ENCODE measurements at regions not wholly inside any gene's neighbourhood (a gene's known extent, or its start where the extent isn't known, plus 50 kb on each side); places are given as distances from the start of the nearest gene placed in this dataset.
A peak's percentile ranks its signal among the peaks of the same experiment; 100 is the strongest.

DNA sequence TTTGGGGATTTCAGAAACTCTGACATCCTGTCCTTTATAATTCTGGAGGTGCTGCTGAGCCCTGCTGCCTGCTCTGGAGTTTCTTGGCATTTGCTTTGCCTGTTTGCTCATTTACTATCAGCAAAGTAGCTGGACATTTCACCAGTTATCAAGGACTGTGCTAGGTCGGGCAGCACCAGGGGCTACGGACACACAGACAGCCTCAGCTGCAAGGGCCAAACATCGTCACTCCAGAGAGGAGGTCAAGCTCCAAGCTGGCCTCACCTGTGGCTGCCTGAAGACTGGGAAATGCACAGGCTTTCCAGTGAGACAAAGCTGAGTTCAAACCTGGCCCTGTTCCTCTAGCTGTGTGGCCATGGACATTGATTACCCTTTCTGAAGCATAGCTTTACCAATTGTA, 143.7 kb downstream of the LRIG2 start:
- intact Hi-C loops (cut with DNase I) = no loop called here
- ATAC-seq (no peak), DNase-seq (no peak)

DNA sequence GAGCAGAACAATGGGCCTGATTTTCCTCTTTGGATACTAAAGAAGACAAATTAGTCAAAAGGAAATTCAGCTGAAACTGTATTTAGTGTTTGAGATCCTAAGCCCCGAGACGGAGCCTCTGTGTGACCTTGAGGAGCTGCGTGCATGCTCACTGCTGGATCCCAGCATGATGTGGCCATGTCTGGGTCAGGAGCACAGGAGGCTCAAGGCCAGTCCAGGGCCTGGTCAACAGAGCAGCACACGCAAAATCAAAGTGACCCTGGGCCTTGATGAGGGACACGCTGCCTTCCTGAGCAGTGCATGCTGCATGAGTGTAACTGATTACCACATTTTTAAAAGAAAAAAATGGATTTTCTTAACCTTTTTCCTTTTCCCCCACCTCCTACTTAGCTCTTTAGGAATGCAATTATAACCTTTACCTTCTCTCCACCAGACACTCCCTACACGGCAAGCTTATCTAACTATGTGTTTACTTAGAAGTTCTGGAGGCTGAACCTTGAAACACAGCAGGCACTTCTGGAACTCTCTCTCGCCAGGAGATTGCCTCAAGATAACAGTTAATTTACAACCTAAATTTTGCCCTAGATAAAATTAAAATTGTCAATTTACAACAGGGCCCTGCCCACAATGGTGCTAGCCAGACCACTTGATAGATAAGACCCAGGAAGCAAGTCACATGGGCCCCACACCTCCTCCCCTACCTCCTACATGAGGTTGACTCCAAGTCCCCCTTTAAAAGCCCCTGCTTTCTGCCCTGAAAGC, 144.6 kb downstream of the LRIG2 start:
- intact Hi-C loops (cut with DNase I) = no loop called here
- ATAC-seq = peak in 1 of 2 donors; percentile 44

DNA sequence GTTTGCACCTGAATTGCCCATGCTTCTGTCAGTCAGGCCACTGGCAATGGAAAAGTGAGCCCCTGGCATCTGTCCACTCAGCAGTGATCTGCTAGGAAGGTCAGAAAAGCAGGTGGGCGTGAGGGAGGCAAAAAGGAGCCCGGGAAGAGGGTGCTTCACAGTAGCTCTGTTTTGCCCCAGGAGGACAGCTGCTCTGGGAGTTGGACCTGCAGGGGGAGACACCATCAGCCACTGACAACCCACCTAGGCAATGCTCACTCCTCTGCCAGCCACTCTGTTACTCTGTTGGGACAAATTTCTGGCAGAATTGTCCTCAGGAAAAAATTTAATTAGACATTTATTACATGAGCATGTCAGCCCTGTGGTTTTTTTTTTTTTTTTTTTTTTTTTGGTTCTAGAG, 146.4 kb downstream of the LRIG2 start:
- no peak for DNase-seq
- no peak for ATAC-seq
- intact Hi-C loops (cut with DNase I) = no loop called here

More for the DNA sequence above, 144.6 kb downstream of the LRIG2 start:
- no peak for DNase-seq

DNA sequence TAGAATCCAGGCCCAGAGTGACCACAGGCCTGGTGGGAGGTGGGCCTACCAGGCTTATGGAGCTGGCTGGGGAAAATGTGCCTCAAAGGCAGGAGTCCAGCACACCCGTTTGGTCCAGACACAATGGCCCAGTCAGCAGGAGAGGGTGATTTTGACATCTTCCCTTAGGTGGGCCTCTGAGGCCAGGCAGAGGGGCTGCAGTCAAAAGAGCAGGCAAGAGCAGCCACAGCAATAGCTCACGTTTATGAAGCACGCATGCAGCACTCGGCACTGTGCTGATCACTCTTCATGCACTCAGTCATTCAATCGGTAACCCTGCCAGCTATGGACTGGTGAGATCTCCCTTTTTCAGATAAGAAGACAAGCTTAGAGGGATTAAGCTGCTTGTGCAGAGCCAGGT, 146.8 kb downstream of the LRIG2 start:
- no peak for ATAC-seq
- intact Hi-C loops (cut with DNase I) = no loop called here

DNA sequence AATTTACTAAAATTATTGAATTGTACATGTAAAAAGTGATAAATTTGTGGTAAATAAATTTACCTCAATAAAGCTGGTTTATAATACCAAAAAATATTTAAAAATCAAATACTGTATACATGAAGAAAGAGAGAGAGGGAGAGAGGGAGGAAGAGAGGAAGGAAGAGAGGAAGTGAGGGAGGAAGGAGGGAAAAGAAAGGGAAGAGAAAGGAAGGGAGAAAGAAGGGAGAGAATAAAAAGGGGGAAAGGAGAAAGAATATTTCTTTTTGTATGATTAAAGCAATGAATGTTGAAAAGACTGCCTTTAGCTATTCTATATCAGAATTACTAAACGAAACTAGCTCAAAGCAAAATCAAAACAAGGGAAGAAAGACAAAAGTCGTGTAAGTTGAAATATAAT, 150.0 kb downstream of the LRIG2 start:
- intact Hi-C loops (cut with DNase I) = no loop called here
- ATAC-seq (no peak), DNase-seq (no peak)

More for the DNA sequence above, 146.8 kb downstream of the LRIG2 start:
- no peak for DNase-seq

DNA sequence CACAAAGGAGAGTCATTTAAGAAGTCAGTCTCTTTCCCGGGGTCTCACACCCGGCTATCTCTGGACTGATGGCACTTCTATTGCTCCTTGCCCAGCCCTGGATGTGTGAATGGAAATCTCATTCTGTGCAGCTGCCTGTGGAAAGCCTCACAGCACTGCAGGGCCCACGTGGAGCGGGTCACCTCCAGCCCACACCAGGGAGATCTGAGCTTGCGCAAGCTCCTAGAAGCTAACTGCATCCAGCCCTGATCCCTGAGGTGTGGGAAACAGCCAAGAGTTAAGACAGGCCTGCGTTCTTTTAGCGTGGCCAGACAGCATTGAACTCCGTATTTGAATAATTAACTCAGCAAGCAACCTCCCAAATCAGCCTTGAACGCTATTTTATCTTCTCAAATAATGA, 150.5 kb downstream of the LRIG2 start:
- intact Hi-C loops (cut with DNase I) = no loop called here
- ATAC-seq (peak; percentile 95), DNase-seq (peak; percentile 66)

DNA sequence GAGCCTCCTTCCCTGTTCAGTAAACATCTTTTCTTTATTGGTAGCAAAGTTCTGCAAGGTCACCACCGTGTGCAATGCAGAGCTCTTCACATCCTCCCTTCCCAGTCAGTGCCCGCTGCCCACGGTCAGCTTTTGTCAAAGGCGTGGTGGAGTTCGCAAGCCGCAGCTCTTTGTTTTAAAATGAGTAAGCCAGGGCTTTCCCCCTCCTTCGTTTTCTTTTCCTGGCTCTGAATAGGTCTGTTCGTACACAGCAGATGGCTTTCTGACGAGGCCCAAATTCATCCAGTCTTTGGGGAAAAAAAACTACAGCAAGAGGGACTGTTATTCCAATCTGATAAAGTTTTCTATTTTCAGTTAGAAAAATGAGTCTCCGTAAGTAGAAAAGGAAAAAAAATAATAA, 153.2 kb downstream of the LRIG2 start:
- intact Hi-C loops (cut with DNase I) = no loop called here
- ATAC-seq = peak; percentile 53 to 76
- DNase-seq = peak; percentile 37

DNA sequence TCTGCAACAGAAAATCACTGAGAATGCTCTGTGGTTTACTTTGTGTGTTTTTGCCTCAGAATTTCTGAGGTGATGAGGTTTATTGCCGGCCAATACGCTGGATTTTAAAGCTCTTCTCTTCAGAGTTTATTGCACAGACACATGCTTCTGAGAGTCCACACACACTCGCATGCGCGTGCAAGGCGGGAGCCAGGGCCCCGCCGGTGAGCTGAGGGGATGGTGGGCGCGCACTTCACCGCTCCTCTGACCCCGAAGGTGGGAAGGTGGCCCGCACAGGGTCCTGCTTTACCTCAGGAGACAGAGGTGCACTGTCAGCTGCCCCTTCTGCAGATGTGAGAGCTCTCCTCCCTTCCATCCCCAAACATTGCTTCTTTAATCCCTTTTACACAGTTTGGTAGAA, 158.4 kb upstream of the MAGI3 start:
- ATAC-seq = no peak
- intact Hi-C loops (cut with DNase I) = no loop called here
- DNase-seq = no peak

DNA sequence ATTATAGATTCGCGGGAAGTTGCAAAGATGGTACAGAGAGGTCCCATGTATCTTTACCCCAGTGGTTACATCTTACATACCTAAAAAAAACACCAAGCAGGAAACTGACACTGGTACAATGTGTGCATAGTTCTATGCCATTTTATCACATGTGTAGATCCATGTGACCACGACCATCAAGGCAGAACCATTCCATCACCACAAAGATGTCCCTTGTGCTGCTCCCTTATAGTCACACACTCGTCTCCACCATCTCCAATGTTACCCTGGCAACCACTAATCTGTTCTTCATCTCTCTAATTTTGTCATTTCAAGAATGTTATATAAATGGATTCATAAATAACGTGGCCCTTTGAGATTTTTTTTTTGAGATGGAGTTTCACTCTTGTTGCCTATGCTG, 156.9 kb upstream of the MAGI3 start:
- intact Hi-C loops (cut with DNase I) = no loop called here
- no peak for DNase-seq

DNA sequence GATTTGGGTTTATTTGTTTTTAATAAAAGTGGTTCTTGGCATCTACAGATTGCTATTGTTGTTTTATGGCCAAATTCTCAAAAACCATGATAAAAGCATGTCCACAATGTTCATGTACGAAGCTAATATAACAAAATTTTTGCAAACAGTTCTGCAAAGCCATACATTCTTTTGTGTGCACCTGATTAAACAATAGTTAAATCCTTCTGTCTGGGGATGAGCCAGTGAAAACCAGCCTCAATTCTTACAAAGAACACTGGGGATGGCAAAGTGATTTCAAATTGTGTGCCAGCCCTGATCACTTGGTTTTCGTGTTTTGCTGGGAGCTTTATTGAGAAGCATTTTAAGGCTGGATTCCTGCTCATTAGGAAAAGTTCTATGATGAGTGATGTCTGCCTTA, 149.1 kb upstream of the MAGI3 start:
- DNase-seq (no peak), ATAC-seq (no peak)
- intact Hi-C loops (cut with DNase I) = no loop called here

More for the DNA sequence above, 156.9 kb upstream of the MAGI3 start:
- ATAC-seq = no peak

DNA sequence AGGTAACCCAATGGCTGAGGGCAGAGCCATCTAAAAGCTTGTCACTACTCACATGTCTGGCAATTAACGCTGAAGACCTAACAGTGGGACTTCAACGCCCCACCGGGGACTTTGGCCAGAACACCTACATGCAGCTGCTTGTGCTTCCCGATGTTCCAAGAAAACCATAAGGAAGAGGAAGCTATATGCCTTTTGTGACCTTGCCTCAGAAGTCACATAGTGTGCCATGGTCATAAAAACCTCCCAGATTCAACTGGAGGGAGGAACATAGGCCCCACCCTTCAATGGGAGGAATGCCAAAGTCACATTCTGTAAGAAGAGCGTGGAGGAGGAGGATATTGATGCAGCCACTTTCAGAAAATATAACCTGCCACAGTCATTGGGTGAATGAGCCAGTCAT, 147.8 kb upstream of the MAGI3 start:
- intact Hi-C loops (cut with DNase I) = no loop called here
- ATAC-seq (no peak), DNase-seq (no peak)

DNA sequence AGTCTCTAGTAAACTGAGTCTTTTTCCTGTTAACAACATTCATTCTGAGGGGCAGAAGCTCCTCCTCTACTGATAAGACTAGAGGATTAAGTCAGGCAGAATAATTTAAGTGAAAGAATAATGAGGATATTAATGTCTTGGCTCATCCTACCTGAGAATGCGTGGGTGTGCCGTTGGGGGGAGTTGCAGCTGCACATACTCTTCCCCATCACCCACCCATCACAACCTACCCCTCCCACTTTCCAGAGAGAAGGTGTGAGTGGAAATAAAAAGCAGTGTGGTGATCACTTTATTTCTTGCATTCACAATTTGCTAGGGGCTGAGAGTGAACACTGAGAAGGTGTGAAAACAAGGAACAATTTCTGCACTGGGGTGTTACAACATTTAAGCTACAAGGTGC, 146.8 kb upstream of the MAGI3 start:
- intact Hi-C loops (cut with DNase I) = no loop called here
- DNase-seq (no peak), ATAC-seq (peak in 1 of 2 donors; percentile 36)

DNA sequence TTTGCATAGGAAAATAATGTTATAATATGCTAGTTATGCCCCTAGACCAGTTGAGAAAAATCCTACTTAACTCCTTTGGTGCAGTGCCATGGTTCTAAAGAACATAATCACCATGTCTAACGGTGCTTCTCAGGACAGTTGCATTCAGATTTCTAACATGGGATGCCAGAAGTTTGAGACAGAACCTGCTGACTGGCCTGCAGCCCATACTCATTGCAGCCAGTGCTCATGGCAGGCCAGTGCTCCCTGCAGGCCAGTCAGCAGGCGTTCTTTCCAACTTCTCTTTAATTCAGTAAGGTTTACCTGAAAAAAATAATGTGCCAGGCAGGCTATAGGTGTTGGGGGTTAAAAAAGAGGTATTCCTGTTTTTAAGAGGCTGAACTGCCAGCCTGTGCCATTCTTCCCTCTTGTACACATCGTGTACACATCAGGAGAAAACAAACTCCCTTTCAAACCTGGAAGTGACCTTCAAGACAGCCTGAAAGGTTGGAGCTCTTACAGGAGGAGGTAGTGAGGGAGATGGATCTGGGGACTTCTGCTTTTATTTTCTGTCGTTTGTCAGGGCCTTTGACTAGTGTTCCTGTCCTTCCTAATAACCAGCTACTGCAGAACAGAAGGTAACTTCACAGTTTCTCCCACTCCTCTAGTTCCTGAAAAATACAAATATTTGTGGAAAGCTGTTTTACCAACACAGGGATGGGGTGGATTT, 146.0 kb upstream of the MAGI3 start:
- intact Hi-C loops (cut with DNase I) = no loop called here

DNA sequence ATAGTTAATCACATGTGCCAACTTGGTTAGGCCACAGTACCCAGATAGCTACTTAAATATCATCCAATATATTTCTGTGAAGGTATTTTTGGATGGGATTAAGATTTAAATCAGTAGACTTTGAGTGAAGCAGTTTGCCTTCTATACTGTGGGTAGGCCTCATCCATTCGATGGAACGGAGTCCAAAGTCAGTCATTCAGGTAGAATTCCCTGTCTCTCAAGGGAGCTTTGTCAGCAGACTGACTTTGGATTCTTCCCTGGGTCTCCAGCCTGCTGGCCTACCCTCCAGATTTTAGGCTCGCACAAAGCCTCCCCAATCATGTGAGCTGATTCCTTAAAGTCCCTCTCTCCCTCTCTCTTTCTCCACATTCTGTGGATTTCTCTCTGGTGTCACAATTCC, 145.1 kb upstream of the MAGI3 start:
- intact Hi-C loops (cut with DNase I) = no loop called here

More for the DNA sequence above, 146.0 kb upstream of the MAGI3 start:
- ATAC-seq (peak in 1 of 2 donors; percentile 53), DNase-seq (no peak)

DNA sequence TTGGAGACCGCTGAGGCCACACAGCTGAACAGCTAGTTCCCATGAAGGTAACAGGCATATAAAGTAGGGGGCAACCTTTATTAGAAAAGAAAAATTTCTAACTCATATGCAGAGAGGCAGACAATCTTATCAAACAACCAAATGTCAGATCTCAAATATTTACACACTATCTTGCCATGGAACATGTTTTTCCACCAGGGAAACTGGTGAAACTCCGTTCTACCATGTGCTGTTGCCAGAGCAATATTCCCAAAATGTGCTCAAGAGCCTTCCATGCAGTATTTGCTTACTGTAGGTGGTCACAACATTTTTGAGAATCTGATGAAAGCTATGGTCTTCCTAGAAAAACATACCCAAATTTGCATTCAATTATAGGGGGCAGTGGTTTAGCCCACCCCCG, 143.4 kb upstream of the MAGI3 start:
- no peak for ATAC-seq
- no peak for DNase-seq
- intact Hi-C loops (cut with DNase I) = no loop called here

More for the DNA sequence above, 145.1 kb upstream of the MAGI3 start:
- ATAC-seq (no peak), DNase-seq (no peak)

DNA sequence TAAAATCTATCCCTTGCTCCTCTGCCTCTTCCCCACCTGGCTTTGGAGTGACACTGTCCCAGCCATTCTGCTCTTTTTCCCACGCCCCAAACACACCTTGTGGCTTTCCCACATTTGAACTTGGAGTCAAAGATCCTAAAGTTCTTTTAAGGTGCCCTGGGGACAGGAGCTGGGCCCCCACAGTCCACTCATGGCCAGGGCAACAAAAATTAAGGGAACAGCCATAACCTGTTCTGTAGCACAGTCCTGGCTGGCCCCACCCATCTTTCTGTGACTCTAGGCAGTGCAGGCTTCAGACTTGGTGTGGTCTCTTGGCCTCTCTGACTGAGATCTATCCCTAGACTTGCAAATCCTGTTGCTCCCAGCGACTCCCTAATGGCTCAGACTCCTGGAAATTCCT, 143.0 kb upstream of the MAGI3 start:
- no peak for DNase-seq
- intact Hi-C loops (cut with DNase I) = no loop called here
- ATAC-seq = no peak

DNA sequence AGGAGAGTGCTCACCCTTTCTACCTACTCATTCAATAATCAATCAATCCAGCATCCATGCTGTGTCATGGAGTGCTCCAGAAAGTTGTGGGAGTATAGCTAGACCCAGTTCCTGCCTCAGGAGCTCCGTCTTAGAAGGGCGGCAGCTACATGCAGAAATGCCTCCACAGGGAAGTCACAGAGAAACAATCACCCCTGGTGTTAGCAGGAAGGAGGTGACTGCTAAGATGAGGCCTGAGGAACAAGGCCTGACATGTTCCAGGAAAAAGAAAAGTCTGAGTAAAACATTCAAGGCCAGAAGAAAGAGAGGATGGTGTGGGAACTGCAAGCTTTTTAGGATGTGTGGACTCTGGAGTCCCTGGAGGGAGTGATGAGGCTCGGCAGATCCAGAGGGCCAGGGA, 142.5 kb upstream of the MAGI3 start:
- no peak for ATAC-seq
- intact Hi-C loops (cut with DNase I) = no loop called here

DNA sequence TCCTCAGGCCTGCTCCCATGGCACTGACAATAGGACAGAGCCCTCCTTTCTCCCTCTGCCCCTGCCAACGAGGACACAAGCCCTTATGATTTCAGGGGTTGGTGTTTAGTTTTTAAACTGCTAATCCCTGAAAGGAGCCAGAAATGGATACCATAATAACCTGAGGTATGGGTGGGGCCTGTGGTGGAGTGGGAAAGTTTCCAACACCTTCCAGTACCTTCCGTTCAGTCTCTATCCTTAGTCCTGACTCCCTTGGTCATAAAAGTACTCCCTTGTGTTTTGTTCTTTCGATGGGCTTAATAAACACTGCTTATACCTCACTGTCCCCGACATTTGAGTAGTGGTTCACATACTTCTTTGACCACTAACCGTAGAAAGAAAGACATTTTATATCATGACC, 141.8 kb upstream of the MAGI3 start:
- no peak for ATAC-seq
- no peak for DNase-seq
- intact Hi-C loops (cut with DNase I) = no loop called here

More for the DNA sequence above, 142.5 kb upstream of the MAGI3 start:
- DNase-seq = no peak

DNA sequence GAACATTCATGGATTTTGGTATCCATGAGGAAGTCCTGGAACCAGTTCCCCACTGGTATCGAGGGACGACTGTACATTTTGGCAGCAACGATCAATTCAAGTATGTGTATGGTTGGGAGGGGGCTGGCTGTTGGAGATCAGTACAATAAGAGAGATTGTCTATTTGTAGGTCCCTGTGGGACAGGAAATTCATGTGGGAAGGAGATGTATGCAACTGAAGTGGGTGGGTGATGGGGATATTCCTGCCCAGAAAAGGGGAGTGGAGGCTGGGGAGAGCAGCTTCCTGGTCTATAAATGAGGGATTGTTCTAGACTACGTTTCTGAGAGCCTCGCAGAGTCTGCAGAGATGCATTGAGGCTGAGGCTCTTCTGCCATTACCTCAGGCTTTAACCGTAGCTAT, 140.2 kb upstream of the MAGI3 start:
- DNase-seq (no peak), ATAC-seq (no peak)
- intact Hi-C loops (cut with DNase I) = no loop called here

DNA sequence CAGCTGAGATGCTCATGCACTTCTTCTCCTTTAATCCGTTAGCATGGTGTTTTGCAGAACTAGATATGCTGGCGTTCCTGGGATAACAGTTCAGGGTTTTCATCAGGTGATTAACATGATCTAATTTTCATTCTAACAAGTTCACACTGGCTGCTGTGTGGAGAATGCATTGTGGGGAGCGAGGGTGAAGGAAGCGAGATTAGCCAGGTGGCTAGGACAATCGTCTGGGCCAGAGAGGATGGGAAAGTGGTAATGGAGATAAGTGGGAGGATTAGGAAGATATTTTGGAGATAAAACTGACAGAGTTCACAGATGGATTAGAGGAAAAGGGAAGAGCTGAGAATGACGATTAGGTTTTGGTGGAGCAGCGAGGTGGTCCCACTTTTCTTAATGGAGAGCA, 138.1 kb upstream of the MAGI3 start:
- intact Hi-C loops (cut with DNase I) = no loop called here
- DNase-seq = no peak
- ATAC-seq = no peak

DNA sequence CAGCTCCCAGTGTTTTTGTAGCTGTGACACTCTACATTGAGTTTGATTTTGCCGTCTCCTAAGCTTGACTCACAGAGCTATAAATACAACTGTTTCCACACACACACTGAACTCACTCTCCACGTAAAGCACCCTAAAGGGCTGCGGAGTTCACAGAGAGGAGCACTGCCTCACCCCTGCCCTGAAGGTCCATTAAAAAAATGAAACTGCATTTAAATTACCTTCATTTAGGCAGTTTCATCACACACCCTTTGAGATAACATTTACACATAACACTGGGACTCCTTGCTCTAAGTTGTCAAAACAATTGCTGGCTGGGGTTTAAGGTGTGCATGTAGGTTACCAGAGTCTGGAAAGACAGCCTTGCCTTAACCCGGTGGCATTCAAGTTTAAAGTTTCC, 137.1 kb upstream of the MAGI3 start:
- intact Hi-C loops (cut with DNase I) = no loop called here
- DNase-seq (no peak), ATAC-seq (no peak)
